Uterus (tissue), 2 donors: ENCODE measurements at regions not wholly inside any gene's neighbourhood (a gene's known extent, or its start where the extent isn't known, plus 50 kb on each side); places are given as distances from the start of the nearest gene placed in this dataset.

Experiments used
- POLR2A ChIP-seq, 2 donors: fragments of 450-650 bp; IDR thresholded peaks; one replicate each; pipeline ENCODE4 v1.6.1; 2016; ENCODE audit warnings: antibody characterized with exemption in 2 of 2, mild to moderate bottlenecking in 1 of 2, moderate library complexity in 1 of 2
- TF ChIP-seq, protein P1 (sequence below), 4 experiments: fragments of 200-600 bp in 2 of 4; fragments of 450-650 bp in 2 of 4; sonication (generic) in 2 of 4; IDR thresholded peaks; one replicate each; pipeline ENCODE4 v1.5.1; 2016 to 2019; ENCODE audit warnings: antibody characterized with exemption in 4 of 4, mild to moderate bottlenecking in 2 of 4, moderate library complexity in 1 of 4

DNA sequence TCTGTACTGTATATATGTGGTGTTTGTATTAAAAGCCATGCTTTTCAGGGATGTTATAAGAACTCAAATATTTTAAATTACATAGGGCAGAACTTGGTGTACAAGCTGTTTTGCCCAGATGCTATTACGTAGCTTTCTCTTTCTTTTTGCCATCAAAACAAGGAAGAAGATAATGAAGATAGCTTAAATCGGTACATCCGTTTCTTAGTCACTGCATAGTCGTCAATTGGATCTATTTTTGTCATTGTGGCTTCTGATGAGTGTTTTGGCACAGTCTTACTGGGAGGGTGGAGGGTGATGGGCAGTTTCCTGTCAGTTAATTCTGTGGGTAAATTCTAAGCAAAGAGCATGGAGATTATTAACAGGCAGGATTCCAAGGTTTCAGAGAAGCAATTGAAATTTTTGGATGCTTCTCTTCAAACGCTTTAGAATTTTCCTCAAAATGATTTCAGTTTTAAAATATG lies 649.1 kb upstream of the GJE1 start:
- TF ChIP-seq, protein P1, sequence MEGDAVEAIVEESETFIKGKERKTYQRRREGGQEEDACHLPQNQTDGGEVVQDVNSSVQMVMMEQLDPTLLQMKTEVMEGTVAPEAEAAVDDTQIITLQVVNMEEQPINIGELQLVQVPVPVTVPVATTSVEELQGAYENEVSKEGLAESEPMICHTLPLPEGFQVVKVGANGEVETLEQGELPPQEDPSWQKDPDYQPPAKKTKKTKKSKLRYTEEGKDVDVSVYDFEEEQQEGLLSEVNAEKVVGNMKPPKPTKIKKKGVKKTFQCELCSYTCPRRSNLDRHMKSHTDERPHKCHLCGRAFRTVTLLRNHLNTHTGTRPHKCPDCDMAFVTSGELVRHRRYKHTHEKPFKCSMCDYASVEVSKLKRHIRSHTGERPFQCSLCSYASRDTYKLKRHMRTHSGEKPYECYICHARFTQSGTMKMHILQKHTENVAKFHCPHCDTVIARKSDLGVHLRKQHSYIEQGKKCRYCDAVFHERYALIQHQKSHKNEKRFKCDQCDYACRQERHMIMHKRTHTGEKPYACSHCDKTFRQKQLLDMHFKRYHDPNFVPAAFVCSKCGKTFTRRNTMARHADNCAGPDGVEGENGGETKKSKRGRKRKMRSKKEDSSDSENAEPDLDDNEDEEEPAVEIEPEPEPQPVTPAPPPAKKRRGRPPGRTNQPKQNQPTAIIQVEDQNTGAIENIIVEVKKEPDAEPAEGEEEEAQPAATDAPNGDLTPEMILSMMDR (IDR thresholded peaks at IDR 0.05) = no peak
- TF ChIP-seq POLR2A (IDR thresholded peaks at IDR 0.05) = no peak
